MV-4-11 (cell line): ENCODE measurements at regions not wholly inside any gene's neighbourhood (a gene's known extent, or its start where the extent isn't known, plus 50 kb on each side); places are given as distances from the start of the nearest gene placed in this dataset.
A peak's percentile ranks its signal among the peaks of the same experiment; 100 is the strongest.
"Not testable (repeated sequence)": the region's sequence is repeated elsewhere in the genome, so short reads cannot be mapped to it uniquely, and the experiment has no call there.

ENCODE experiments used
- DNase-seq: peaks from one replicate; lab custom pipeline; 2025; lab: John Stamatoyannopoulos, UW

GRCh38 chr10:28130267-28130666, 131.4 kb upstream of the ODAD2 start:
- DNase-seq, result no peak

- DNase-seq, result no peak
Observed at GRCh38 chr10:28127881-28128280, 129.0 kb upstream of the ODAD2 start.

GRCh38 chr10:28125701-28126100, 126.8 kb upstream of the ODAD2 start:
- DNase-seq, result no peak

- no peak for DNase-seq
Observed at GRCh38 chr10:28120795-28121194, 121.9 kb upstream of the ODAD2 start.

GRCh38 chr10:28120043-28120749, 121.3 kb upstream of the ODAD2 start:
- no peak for DNase-seq

- DNase-seq, result no peak
Observed at GRCh38 chr10:28118985-28119628, 120.2 kb upstream of the ODAD2 start.

GRCh38 chr10:28113202-28113601, 114.3 kb upstream of the ODAD2 start:
- DNase-seq, result no peak

GRCh38 chr10:28111712-28112111, 112.8 kb upstream of the ODAD2 start:
- DNase-seq, result no peak

- no peak for DNase-seq
Observed at GRCh38 chr10:28105561-28105960, 106.7 kb upstream of the ODAD2 start.

GRCh38 chr10:28097633-28098032, 98.8 kb upstream of the ODAD2 start:
- DNase-seq, result no peak

GRCh38 chr10:28095791-28096378, 97.0 kb upstream of the ODAD2 start:
- no peak for DNase-seq

- DNase-seq, result no peak
Observed at GRCh38 chr10:28094121-28094520, 95.2 kb upstream of the ODAD2 start.

GRCh38 chr10:28091913-28092312, 93.0 kb upstream of the ODAD2 start:
- DNase-seq, result no peak

- no peak for DNase-seq
Observed at GRCh38 chr10:28090506-28090905, 91.6 kb upstream of the ODAD2 start.

- DNase-seq, result no peak
Observed at GRCh38 chr10:28089467-28089866, 90.6 kb upstream of the ODAD2 start.

GRCh38 chr10:28087661-28088351, 88.9 kb upstream of the ODAD2 start:
- peak; percentile 85 for DNase-seq

GRCh38 chr10:28085760-28086159, 86.9 kb upstream of the ODAD2 start:
- not testable (repeated sequence) for DNase-seq

- DNase-seq, result no peak
Observed at GRCh38 chr10:28082885-28083284, 84.0 kb upstream of the ODAD2 start.

- no peak for DNase-seq
Observed at GRCh38 chr10:28082316-28082715, 83.4 kb upstream of the ODAD2 start.

- DNase-seq, result no peak
Observed at GRCh38 chr10:28077889-28078288, 79.0 kb upstream of the ODAD2 start.

- no peak for DNase-seq
Observed at GRCh38 chr10:28075424-28075823, 76.5 kb upstream of the ODAD2 start.

GRCh38 chr10:28072573-28072972, 73.7 kb upstream of the ODAD2 start:
- DNase-seq, result no peak
